H1 (cell line): ENCODE measurements at regions not wholly inside any gene's neighbourhood (a gene's known extent, or its start where the extent isn't known, plus 50 kb on each side); places are given as distances from the start of the nearest gene placed in this dataset.
"Not testable (repeated sequence)": the region's sequence is repeated elsewhere in the genome, so short reads cannot be mapped to it uniquely, and the experiment has no call there.

Source experiments
- EGR1 ChIP-seq: IDR thresholded peaks from 2 replicates; pipeline ENCODE4 v1.6.1; 2011; ENCODE audit warnings: low read depth, low read length, borderline replicate concordance
- KDM4A ChIP-seq: IDR thresholded peaks from one replicate; pipeline ENCODE4 v1.7.1; 2012; ENCODE audit warnings: low read depth, mild to moderate bottlenecking, moderate library complexity, low read length, inconsistent platforms; ENCODE audit not compliant: severe bottlenecking
- SP1 ChIP-seq: IDR thresholded peaks from 2 replicates; pipeline ENCODE4 v1.6.1; 2011; ENCODE audit warnings: low read depth, low read length
- SRF ChIP-seq: IDR thresholded peaks from 2 replicates; pipeline ENCODE4 v1.6.1; 2011; ENCODE audit warnings: mild to moderate bottlenecking, low read depth, low read length, moderate library complexity
- USF2 ChIP-seq: IDR thresholded peaks from 2 replicates; pipeline ENCODE4 v1.6.1; 2011; ENCODE audit warnings: low read length, improper control_type of control experiment

GRCh38 chr7:56822153-56822552 is 310.1 kb downstream of the ZNF479 start:
- TF ChIP-seq SP1, USF2, SRF, KDM4A, EGR1: not testable (repeated sequence)
